CD14-positive monocyte (primary cell): ENCODE measurements at regions not wholly inside any gene's neighbourhood (a gene's known extent, or its start where the extent isn't known, plus 50 kb on each side); places are given as distances from the start of the nearest gene placed in this dataset.

Experiments
- DNase-seq, 3 donors: peaks; one replicate each; pipeline ENCODE4 v3.0.0-alpha.2; 2011 to 2022
- H2AFZ ChIP-seq: 2 replicates; pipeline ENCODE4 v1.6.0; 2012; ENCODE audit warnings: mild to moderate bottlenecking, low read depth, low read length, inconsistent platforms; ENCODE audit not compliant: insufficient read depth, poor library complexity, severe bottlenecking
- H3K27ac ChIP-seq, 2 donors: 1 replicate in 1 of 2; 2 replicates in 1 of 2; pipeline ENCODE4 v1.5.1; 2012 to 2013; ENCODE audit warnings: low read length in 2 of 2, control low read depth in 1 of 2, inconsistent platforms in 1 of 2, low read depth in 1 of 2, mild to moderate bottlenecking in 1 of 2
- H3K27me3 ChIP-seq, 2 donors: one replicate each; pipeline versions ENCODE4 v1.6.0 to v1.6.1; 2011 to 2013; ENCODE audit warnings: low read length in 2 of 2; ENCODE audit not compliant: control insufficient read depth in 2 of 2, insufficient read depth in 2 of 2
- H3K36me3 ChIP-seq, 2 donors: replicated peaks in 1 of 2; 1 replicate in 1 of 2; 2 replicates in 1 of 2; pipeline versions ENCODE4 v1.5.1 to v1.6.1; 2012 to 2013; ENCODE audit warnings: low read length in 2 of 2, control low read depth in 1 of 2, inconsistent platforms in 1 of 2, mild to moderate bottlenecking in 1 of 2; ENCODE audit not compliant: insufficient read depth in 2 of 2, control insufficient read depth in 1 of 2
- H3K4me1 ChIP-seq, 2 donors: 1 replicate in 1 of 2; 2 replicates in 1 of 2; pipeline versions ENCODE4 v1.5.1 to v1.6.1; 2012 to 2013; ENCODE audit warnings: low read length in 2 of 2, control low read depth in 1 of 2, inconsistent platforms in 1 of 2, mild to moderate bottlenecking in 1 of 2, moderate library complexity in 1 of 2; ENCODE audit not compliant: insufficient read depth in 2 of 2, control insufficient read depth in 1 of 2
- H3K4me2 ChIP-seq: replicated peaks from 2 replicates; pipeline ENCODE3; 2012; ENCODE audit warnings: low read length, moderate library complexity, mild to moderate bottlenecking; ENCODE audit not compliant: poor library complexity, severe bottlenecking; ENCODE audit errors: extremely low read depth
- H3K4me3 ChIP-seq, 3 experiments: fragments of 200-600 bp in 1 of 3; sonication (generic) in 1 of 3; replicated peaks in 1 of 3; 1 replicate in 2 of 3; 2 replicates in 1 of 3; pipeline ENCODE4 v1.5.1; 2011 to 2013; ENCODE audit warnings: low read length in 3 of 3, mild to moderate bottlenecking in 3 of 3, control low read depth in 2 of 3, low read depth in 2 of 3, inconsistent platforms in 1 of 3, moderate library complexity in 1 of 3
- H3K79me2 ChIP-seq: 2 replicates; pipeline ENCODE4 v1.6.0; 2012; ENCODE audit warnings: mild to moderate bottlenecking, control low read depth, inconsistent platforms, low read length, moderate library complexity; ENCODE audit not compliant: insufficient read depth
- H3K9ac ChIP-seq: 2 replicates; pipeline ENCODE4 v1.6.0; 2017; ENCODE audit warnings: low read length, mild to moderate bottlenecking; ENCODE audit not compliant: insufficient read depth, poor library complexity, severe bottlenecking
- H3K9me3 ChIP-seq, 2 donors: replicated peaks in 1 of 2; 1 replicate in 1 of 2; 2 replicates in 1 of 2; pipeline versions ENCODE4 v1.5.1 to v1.6.1; 2012 to 2013; ENCODE audit warnings: low read length in 2 of 2, control low read depth in 1 of 2; ENCODE audit not compliant: control insufficient read depth in 1 of 2, insufficient read depth in 1 of 2
- H4K20me1 ChIP-seq: 2 replicates; pipeline ENCODE4 v1.6.0; 2012; ENCODE audit warnings: mild to moderate bottlenecking, low read length, control low read depth, moderate library complexity; ENCODE audit not compliant: insufficient read depth
- H3K27ac Mint-ChIP-seq, 7 donors: one replicate each; pipeline ENCODE4 v1.8.0; 2020; ENCODE audit warnings: mild to moderate bottlenecking in 7 of 7, mixed read lengths in 7 of 7, moderate library complexity in 6 of 7, inconsistent platforms in 2 of 7
- H3K27me3 Mint-ChIP-seq, 3 donors: one replicate each; pipeline ENCODE4 v1.8.0; 2021 to 2022; ENCODE audit warnings: low read depth in 3 of 3, mild to moderate bottlenecking in 3 of 3, mixed read lengths in 3 of 3, moderate library complexity in 3 of 3, inconsistent platforms in 1 of 3
- H3K36me3 Mint-ChIP-seq, 2 donors: one replicate each; pipeline ENCODE4 v1.8.0; 2020; ENCODE audit warnings: mixed read lengths in 2 of 2, inconsistent platforms in 1 of 2, mild to moderate bottlenecking in 1 of 2
- H3K4me1 Mint-ChIP-seq: one replicate; pipeline ENCODE4 v1.8.0; 2020; ENCODE audit warnings: mild to moderate bottlenecking, mixed read lengths
- H3K4me3 Mint-ChIP-seq, 2 donors: one replicate each; pipeline ENCODE4 v1.8.0; 2020; ENCODE audit warnings: mild to moderate bottlenecking in 2 of 2, mixed read lengths in 2 of 2, moderate library complexity in 1 of 2
- H3K9me3 Mint-ChIP-seq, 7 donors: one replicate each; pipeline ENCODE4 v1.8.0; 2020 to 2022; ENCODE audit warnings: mixed read lengths in 7 of 7, mild to moderate bottlenecking in 6 of 7, moderate library complexity in 6 of 7, inconsistent platforms in 2 of 7
- CTCF ChIP-seq: fragments of 200-600 bp; IDR thresholded peaks from one replicate; pipeline ENCODE4 v1.8.0; 2022; ENCODE audit warnings: antibody characterized with exemption, mild to moderate bottlenecking
- WGBS: methylation state at CpG from one replicate; pipeline ENCODE4 v1.1.5; 2013; ENCODE audit warnings: missing lambda C conversion rate; ENCODE audit not compliant: insufficient coverage; 5-methylcytosine and 5-hydroxymethylcytosine counted together
- intact Hi-C, 2 donors: fragments of 100-400 bp; cut with micrococcal nuclease; formaldehyde crosslinking; loops; one replicate each; pipeline versions ENCODE4 v1.15.0 to v1.15.1; 2023

- TF ChIP-seq CTCF = no peak
- no peak overlapping the region for H3K4me2 ChIP-seq
- no peak for DNase-seq
- H3K4me3 ChIP-seq = no peak overlapping the region
- H3K27ac Mint-ChIP-seq = no peak overlapping the region
- H3K27ac ChIP-seq = no peak overlapping the region
- no peak overlapping the region for H2AFZ ChIP-seq
- H3K36me3 Mint-ChIP-seq = no peaks in the 10 kb centered on the region
- 100% methylated on average over 2 of the region's 2 CpGs for WGBS
- H3K9me3 Mint-ChIP-seq = no peaks in the 10 kb centered on the region
- no peaks in the 10 kb centered on the region for H3K27me3 ChIP-seq
- H3K9ac ChIP-seq = no peak overlapping the region
- no peaks in the 10 kb centered on the region for H4K20me1 ChIP-seq
- no peaks in the 10 kb centered on the region for H3K4me1 ChIP-seq
- no peaks in the 10 kb centered on the region for H3K4me1 Mint-ChIP-seq
- H3K27me3 Mint-ChIP-seq = no peaks in the 10 kb centered on the region
- no peak overlapping the region for H3K4me3 Mint-ChIP-seq
- H3K79me2 ChIP-seq = no peaks in the 10 kb centered on the region
- no peaks in the 10 kb centered on the region for H3K9me3 ChIP-seq
- H3K36me3 ChIP-seq = no peaks in the 10 kb centered on the region
- intact Hi-C loops = no loop called here
Measured at GRCh38 chr14:44616204-44616603, 109.1 kb upstream of the FSCB start.

- Histone ChIP-seq H2AFZ (no peak overlapping the region), H3K9me3 (peaks cover 0 to 4% of the 10 kb centered on the region in 2 donors), H4K20me1 (no peaks in the 10 kb centered on the region), H3K4me2 (no peak overlapping the region), H3K27ac (no peak overlapping the region), H3K36me3 (no peaks in the 10 kb centered on the region), H3K4me1 (no peaks in the 10 kb centered on the region), H3K4me3 (no peak overlapping the region), H3K9ac (no peak overlapping the region), H3K79me2 (no peaks in the 10 kb centered on the region), H3K27me3 (no peaks in the 10 kb centered on the region)
- intact Hi-C loops = no loop called here
- no peaks in the 10 kb centered on the region for H3K4me1 Mint-ChIP-seq
- H3K9me3 Mint-ChIP-seq = peaks cover 0 to 3% (median 0%) of the 10 kb centered on the region in 7 donors
- no peak overlapping the region for H3K27ac Mint-ChIP-seq
- H3K27me3 Mint-ChIP-seq = no peaks in the 10 kb centered on the region
- 95% methylated on average over 3 of the region's 5 CpGs for WGBS
- no peak for DNase-seq
- no peak for TF ChIP-seq CTCF
- H3K36me3 Mint-ChIP-seq = no peaks in the 10 kb centered on the region
- no peak overlapping the region for H3K4me3 Mint-ChIP-seq
Measured at GRCh38 chr14:44613061-44613712, 106.1 kb upstream of the FSCB start.
